HEK293 (cell line): ENCODE measurements at regions not wholly inside any gene's neighbourhood (a gene's known extent, or its start where the extent isn't known, plus 50 kb on each side); places are given as distances from the start of the nearest gene placed in this dataset.
"Not testable (repeated sequence)": the region's sequence is repeated elsewhere in the genome, so short reads cannot be mapped to it uniquely, and the experiment has no call there.

ENCODE experiments used
- CTCF ChIA-PET: fragments of 350-600 bp; formaldehyde crosslinking; extraction: SDS; loops from one replicate; lab custom pipeline; 2021; ENCODE audit warnings: antibody characterized with exemption; lab: Yijun Ruan, JAX
- POLR2A ChIA-PET: fragments of 300-600 bp; formaldehyde crosslinking; extraction: SDS; loops from one replicate; lab custom pipeline; 2020; ENCODE audit warnings: antibody characterized with exemption, inconsistent platforms; lab: Yijun Ruan, JAX
- H3K27ac ChIP-seq: fragments of 200-500 bp; sonication (Bioruptor generic); 2 replicates; pipeline ENCODE4 v1.5.1; 2014; ENCODE audit warnings: low read depth, low read length, control low read depth, inconsistent platforms; ENCODE audit errors: extremely low read depth
- H3K36me3 ChIP-seq, 2 experiments: fragments of 200-500 bp in 1 of 2; sonication (Bioruptor generic) in 1 of 2; 1 replicate in 1 of 2; 2 replicates in 1 of 2; pipeline ENCODE4 v1.5.1; 2014 to 2017; ENCODE audit warnings: inconsistent platforms in 2 of 2, low read length in 2 of 2; ENCODE audit not compliant: control insufficient read depth in 2 of 2, insufficient read depth in 1 of 2
- H3K4me1 ChIP-seq: fragments of 200-500 bp; sonication (Bioruptor generic); 2 replicates; pipeline ENCODE4 v1.5.1; 2014; ENCODE audit warnings: mild to moderate bottlenecking, low read length, inconsistent platforms; ENCODE audit not compliant: control insufficient read depth, insufficient read depth
- H3K4me3 ChIP-seq: 2 replicates; pipeline ENCODE4 v1.5.1; 2011; ENCODE audit warnings: low read depth, mild to moderate bottlenecking, control low read depth, low read length, moderate library complexity
- H3K9me3 ChIP-seq: fragments of 200-500 bp; sonication (Bioruptor generic); 2 replicates; pipeline ENCODE4 v1.5.1; 2014; ENCODE audit warnings: low read depth, low read length, inconsistent platforms; ENCODE audit not compliant: control insufficient read depth, insufficient read depth
- HIC1 ChIP-seq: fragments of 450-650 bp; formaldehyde crosslinking; IDR thresholded peaks from 2 replicates; pipeline ENCODE4 v1.5.1; 2016; ENCODE audit warnings: missing biosample characterization, missing genetic modification characterization
- KLF17 ChIP-seq: fragments of 450-650 bp; formaldehyde crosslinking; IDR thresholded peaks from 2 replicates; pipeline ENCODE4 v1.5.1; 2016; ENCODE audit warnings: missing biosample characterization, missing genetic modification characterization
- MZF1 ChIP-seq: fragments of 450-650 bp; formaldehyde crosslinking; IDR thresholded peaks from 2 replicates; pipeline ENCODE4 v1.5.1; 2017; ENCODE audit warnings: missing biosample characterization, missing genetic modification characterization, borderline replicate concordance
- OSR2 ChIP-seq: fragments of 450-650 bp; formaldehyde crosslinking; IDR thresholded peaks from 2 replicates; pipeline ENCODE4 v1.5.1; 2016; ENCODE audit warnings: missing biosample characterization, missing genetic modification characterization
- SCRT2 ChIP-seq: fragments of 450-650 bp; formaldehyde crosslinking; IDR thresholded peaks from 2 replicates; pipeline ENCODE4 v1.5.1; 2016; ENCODE audit warnings: missing biosample characterization, missing genetic modification characterization
- ZBTB48 ChIP-seq: fragments of 450-650 bp; formaldehyde crosslinking; IDR thresholded peaks from 2 replicates; pipeline ENCODE4 v1.5.1; 2016; ENCODE audit warnings: missing biosample characterization, missing genetic modification characterization
- ZEB2 ChIP-seq: fragments of 450-650 bp; formaldehyde crosslinking; IDR thresholded peaks from 2 replicates; pipeline ENCODE4 v1.5.1; 2016; ENCODE audit warnings: missing biosample characterization, missing genetic modification characterization
- ZNF146 ChIP-seq: fragments of 450-650 bp; formaldehyde crosslinking; IDR thresholded peaks from 2 replicates; pipeline ENCODE4 v1.5.1; 2016; ENCODE audit warnings: missing biosample characterization, missing genetic modification characterization
- ZNF223 ChIP-seq: fragments of 450-650 bp; formaldehyde crosslinking; IDR thresholded peaks from 2 replicates; pipeline ENCODE4 v1.5.1; 2016; ENCODE audit warnings: missing biosample characterization, missing genetic modification characterization
- ZNF266 ChIP-seq: fragments of 450-650 bp; formaldehyde crosslinking; IDR thresholded peaks from 2 replicates; pipeline ENCODE4 v1.5.1; 2016; ENCODE audit warnings: missing biosample characterization, missing genetic modification characterization, low read depth
- ZNF302 ChIP-seq: fragments of 450-650 bp; formaldehyde crosslinking; IDR thresholded peaks from 2 replicates; pipeline ENCODE4 v1.5.1; 2016; ENCODE audit warnings: missing biosample characterization, missing genetic modification characterization, low read depth
- ZNF433 ChIP-seq: fragments of 450-650 bp; formaldehyde crosslinking; IDR thresholded peaks from 2 replicates; pipeline ENCODE4 v1.5.1; 2016; ENCODE audit warnings: missing biosample characterization, missing genetic modification characterization, low read depth
- ZNF501 ChIP-seq: fragments of 450-650 bp; formaldehyde crosslinking; IDR thresholded peaks from 2 replicates; pipeline ENCODE4 v1.5.1; 2016; ENCODE audit warnings: missing biosample characterization, missing genetic modification characterization
- ZNF555 ChIP-seq: fragments of 450-650 bp; formaldehyde crosslinking; conservative IDR thresholded peaks from 2 replicates; pipeline ENCODE4 v1.5.1; 2017; ENCODE audit warnings: missing biosample characterization, mild to moderate bottlenecking, missing genetic modification characterization, inconsistent platforms
- ZNF600 ChIP-seq: fragments of 450-650 bp; formaldehyde crosslinking; IDR thresholded peaks from 2 replicates; pipeline ENCODE4 v1.5.1; 2016; ENCODE audit warnings: missing biosample characterization, missing genetic modification characterization
- ZNF621 ChIP-seq: fragments of 450-650 bp; formaldehyde crosslinking; IDR thresholded peaks from 2 replicates; pipeline ENCODE4 v1.5.1; 2017; ENCODE audit warnings: missing biosample characterization, missing genetic modification characterization
- ZNF626 ChIP-seq: fragments of 450-650 bp; sonication (Bioruptor Pico); formaldehyde crosslinking; IDR thresholded peaks from 2 replicates; pipeline ENCODE4 v1.5.1; 2018; ENCODE audit warnings: missing biosample characterization, missing genetic modification characterization, inconsistent platforms
- ZNF701 ChIP-seq: fragments of 450-650 bp; formaldehyde crosslinking; IDR thresholded peaks from 2 replicates; pipeline ENCODE4 v1.5.1; 2016; ENCODE audit warnings: missing biosample characterization, missing genetic modification characterization
- ZNF704 ChIP-seq: fragments of 450-650 bp; formaldehyde crosslinking; IDR thresholded peaks from 2 replicates; pipeline ENCODE4 v1.5.1; 2016; ENCODE audit warnings: missing biosample characterization, missing genetic modification characterization
- TF ChIP-seq, protein P1 (sequence below): fragments of 450-650 bp; formaldehyde crosslinking; IDR thresholded peaks from 2 replicates; pipeline ENCODE4 v1.5.1; 2016; ENCODE audit warnings: missing biosample characterization, missing genetic modification characterization

- no peak for TF ChIP-seq ZNF626 (tag by site-specific recombination)
- no peak for TF ChIP-seq ZNF555 (tag by site-specific recombination)
- TF ChIP-seq ZEB2 = no peak
These were observed 256.2 kb upstream of the KYNU start (continued) for GRCh38 chr2:142621287-142621686.

GRCh38 chr2:142617461-142617860 lies 260.0 kb upstream of the KYNU start:
- H3K4me3 ChIP-seq = no peak overlapping the region
- H3K4me1 ChIP-seq = no peaks in the 10 kb centered on the region
- H3K9me3 ChIP-seq = no peaks in the 10 kb centered on the region
- H3K27ac ChIP-seq = no peak overlapping the region
- ChIA-PET CTCF (interaction anchor here (0.7 to 1.0 kb wide), 2 partner anchors 11 to 48 kb away, joined by 3 read pairs; no protein-coding TSS in a partner anchor), POLR2A (no interaction called here)
- TF ChIP-seq, protein P1, sequence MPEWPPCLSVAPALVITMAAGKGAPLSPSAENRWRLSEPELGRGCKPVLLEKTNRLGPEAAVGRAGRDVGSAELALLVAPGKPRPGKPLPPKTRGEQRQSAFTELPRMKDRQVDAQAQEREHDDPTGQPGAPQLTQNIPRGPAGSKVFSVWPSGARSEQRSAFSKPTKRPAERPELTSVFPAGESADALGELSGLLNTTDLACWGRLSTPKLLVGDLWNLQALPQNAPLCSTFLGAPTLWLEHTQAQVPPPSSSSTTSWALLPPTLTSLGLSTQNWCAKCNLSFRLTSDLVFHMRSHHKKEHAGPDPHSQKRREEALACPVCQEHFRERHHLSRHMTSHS (tag by site-specific recombination) = no peak
- TF ChIP-seq ZNF146 (tag by site-specific recombination) (no peak), ZNF600 (tag by site-specific recombination) (no peak), HIC1 (tag by site-specific recombination) (no peak), ZNF701 (tag by site-specific recombination) (no peak)
- no peaks in the 10 kb centered on the region for H3K36me3 ChIP-seq

- H3K27ac ChIP-seq = no peak overlapping the region
- POLR2A ChIA-PET = no interaction called here
- no peak for TF ChIP-seq KLF17 (tag by site-specific recombination)
- TF ChIP-seq, all 188 proteins: peak for 0
- no peaks in the 10 kb centered on the region for H3K4me1 ChIP-seq
- H3K9me3 ChIP-seq = no peaks in the 10 kb centered on the region
- H3K36me3 ChIP-seq = no peaks in the 10 kb centered on the region
- CTCF ChIA-PET = interaction anchor here (0.8 kb wide), 1 partner anchor 9 kb away, joined by 3 read pairs; no protein-coding TSS in a partner anchor
- H3K4me3 ChIP-seq = no peak overlapping the region
These were observed 261.6 kb upstream of the KYNU start for GRCh38 chr2:142615876-142616275.

DNA sequence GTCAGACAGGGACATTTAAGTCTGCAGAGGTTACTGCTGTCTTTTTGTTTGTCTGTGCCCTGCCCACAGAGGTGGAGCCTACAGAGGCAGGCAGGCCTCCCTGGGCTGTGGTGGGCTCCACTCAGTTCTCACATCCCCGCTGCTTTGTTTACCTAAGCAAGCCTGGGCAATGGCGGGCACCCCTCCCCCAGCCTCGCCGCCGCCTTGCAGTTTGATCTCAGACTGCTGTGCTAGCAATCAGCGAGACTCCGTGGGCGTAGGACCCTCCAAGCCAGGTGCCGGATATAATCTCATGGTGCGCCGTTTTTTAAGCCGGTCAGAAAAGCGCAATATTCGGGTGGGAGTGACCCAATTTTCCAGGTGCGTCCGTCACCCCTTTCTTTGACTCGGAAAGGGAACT lies 264.3 kb upstream of the KYNU start:
- H3K4me1 ChIP-seq, H3K36me3 ChIP-seq, H3K27ac ChIP-seq, H3K4me3 ChIP-seq, H3K9me3 ChIP-seq, POLR2A ChIA-PET, CTCF ChIA-PET: not testable (repeated sequence)

DNA sequence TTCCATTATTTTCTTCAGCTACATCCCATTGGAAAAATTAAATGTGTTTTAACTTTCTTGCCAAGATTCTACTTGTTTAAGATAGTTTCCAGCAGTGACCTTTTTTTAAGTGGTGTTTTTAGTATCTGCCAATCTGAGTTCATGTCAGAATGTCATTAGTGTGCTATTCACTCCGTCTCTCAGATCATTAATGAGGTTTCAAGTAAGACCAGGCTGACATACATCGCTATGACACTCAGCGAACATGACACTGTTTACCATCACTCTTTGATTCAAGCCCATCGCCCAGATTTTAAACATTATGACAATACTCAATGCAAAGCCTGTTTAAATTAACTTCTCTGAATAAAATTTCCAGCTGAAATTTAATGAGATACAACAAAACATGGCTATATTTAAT lies 272.0 kb upstream of the KYNU start:
- no peaks in the 10 kb centered on the region for H3K36me3 ChIP-seq
- no peak overlapping the region for H3K27ac ChIP-seq
- H3K9me3 ChIP-seq = no peaks in the 10 kb centered on the region
- CTCF ChIA-PET = interaction anchor here (0.5 to 0.6 kb wide), 3 partner anchors 30 to 971 kb away, joined by 3 read pairs; no protein-coding TSS in a partner anchor
- TF ChIP-seq ZNF433 (tag by site-specific recombination) (no peak), SCRT2 (tag by site-specific recombination) (no peak), ZNF223 (no peak), MZF1 (tag by site-specific recombination) (no peak), OSR2 (tag by site-specific recombination) (no peak), ZNF621 (tag by site-specific recombination) (no peak), ZBTB48 (no peak), ZNF704 (no peak), ZNF555 (tag by site-specific recombination) (no peak), ZNF266 (no peak), ZNF501 (no peak), ZNF302 (tag by site-specific recombination) (no peak)
- no peaks in the 10 kb centered on the region for H3K4me1 ChIP-seq
- POLR2A ChIA-PET = no interaction called here
- no peak overlapping the region for H3K4me3 ChIP-seq
